BLaER1 (cell line): ENCODE measurements at regions not wholly inside any gene's neighbourhood (a gene's known extent, or its start where the extent isn't known, plus 50 kb on each side); places are given as distances from the start of the nearest gene placed in this dataset.

Experiments
- H3K27ac ChIP-seq: shearing (Covaris generic); formaldehyde crosslinking; 2 replicates; pipeline ENCODE4 v1.8.1; 2022
- H3K27me3 ChIP-seq: shearing (Covaris generic); formaldehyde crosslinking; 2 replicates; pipeline ENCODE4 v1.8.1; 2022
- H3K36me3 ChIP-seq: shearing (Covaris generic); formaldehyde crosslinking; 2 replicates; pipeline ENCODE4 v1.8.1; 2022
- H3K4me1 ChIP-seq: shearing (Covaris generic); formaldehyde crosslinking; 2 replicates; pipeline ENCODE4 v1.8.1; 2022
- H3K4me2 ChIP-seq: shearing (Covaris generic); formaldehyde crosslinking; 2 replicates; pipeline ENCODE4 v1.8.1; 2022
- H3K4me3 ChIP-seq: shearing (Covaris generic); formaldehyde crosslinking; 2 replicates; pipeline ENCODE4 v1.8.1; 2022
- H3K9ac ChIP-seq: shearing (Covaris generic); formaldehyde crosslinking; 2 replicates; pipeline ENCODE4 v1.8.1; 2022
- H3K9me3 ChIP-seq: shearing (Covaris generic); formaldehyde crosslinking; 2 replicates; pipeline ENCODE4 v1.8.1; 2022
- H4K20me1 ChIP-seq: shearing (Covaris generic); formaldehyde crosslinking; 2 replicates; pipeline ENCODE4 v1.8.1; 2022
- Cebpa-rat ChIP-seq: shearing (Covaris generic); IDR thresholded peaks from 2 replicates; pipeline ENCODE4 v1.8.1; 2022

- no peaks in the 10 kb centered on the region for H3K9me3 ChIP-seq
- no peaks in the 10 kb centered on the region for H3K36me3 ChIP-seq
- TF ChIP-seq Cebpa-rat, result no peak
- no peaks in the 10 kb centered on the region for H3K4me1 ChIP-seq
- no peak overlapping the region for H3K4me2 ChIP-seq
- no peaks in the 10 kb centered on the region for H4K20me1 ChIP-seq
- H3K27ac ChIP-seq, result no peak overlapping the region
- H3K27me3 ChIP-seq, result no peaks in the 10 kb centered on the region
- no peak overlapping the region for H3K4me3 ChIP-seq
- no peak overlapping the region for H3K9ac ChIP-seq
Observed at GRCh38 chr2:107602801-107603200, 223.9 kb upstream of the RGPD4 start.

- Histone ChIP-seq H3K4me2 (no peak overlapping the region), H3K9me3 (no peaks in the 10 kb centered on the region), H3K4me1 (no peaks in the 10 kb centered on the region), H3K36me3 (no peaks in the 10 kb centered on the region), H3K27ac (no peak overlapping the region), H4K20me1 (no peaks in the 10 kb centered on the region), H3K27me3 (no peaks in the 10 kb centered on the region), H3K4me3 (no peak overlapping the region), H3K9ac (no peak overlapping the region)
- no peak for TF ChIP-seq Cebpa-rat
Observed at GRCh38 chr2:107607054-107607453, 219.6 kb upstream of the RGPD4 start.

- Histone ChIP-seq H3K27ac (no peak overlapping the region), H3K9ac (no peak overlapping the region), H3K27me3 (no peaks in the 10 kb centered on the region), H3K4me2 (no peak overlapping the region), H3K4me3 (no peak overlapping the region), H3K4me1 (no peaks in the 10 kb centered on the region), H3K36me3 (no peaks in the 10 kb centered on the region), H4K20me1 (no peaks in the 10 kb centered on the region), H3K9me3 (no peaks in the 10 kb centered on the region)
- TF ChIP-seq Cebpa-rat, result no peak
Observed at GRCh38 chr2:107607473-107607872, 219.2 kb upstream of the RGPD4 start.

GRCh38 chr2:107615039-107615438 lies 211.7 kb upstream of the RGPD4 start:
- Histone ChIP-seq H3K27ac (no peak overlapping the region), H3K36me3 (no peaks in the 10 kb centered on the region), H4K20me1 (no peaks in the 10 kb centered on the region), H3K9ac (no peak overlapping the region), H3K27me3 (no peaks in the 10 kb centered on the region), H3K4me1 (no peaks in the 10 kb centered on the region), H3K9me3 (peaks cover 37% of the 10 kb centered on the region), H3K4me3 (no peak overlapping the region), H3K4me2 (no peak overlapping the region)
- no peak for TF ChIP-seq Cebpa-rat

GRCh38 chr2:107618769-107619168 lies 207.9 kb upstream of the RGPD4 start:
- no peaks in the 10 kb centered on the region for H3K36me3 ChIP-seq
- TF ChIP-seq Cebpa-rat, result no peak
- no peak overlapping the region for H3K9ac ChIP-seq
- H3K9me3 ChIP-seq, result peaks cover 50% of the 10 kb centered on the region
- H3K4me1 ChIP-seq, result no peaks in the 10 kb centered on the region
- no peak overlapping the region for H3K4me2 ChIP-seq
- no peak overlapping the region for H3K27ac ChIP-seq
- no peak overlapping the region for H3K4me3 ChIP-seq
- H3K27me3 ChIP-seq, result no peaks in the 10 kb centered on the region
- H4K20me1 ChIP-seq, result no peaks in the 10 kb centered on the region

- Histone ChIP-seq H3K4me2 (no peak overlapping the region), H4K20me1 (no peaks in the 10 kb centered on the region), H3K4me3 (no peak overlapping the region), H3K27me3 (no peaks in the 10 kb centered on the region), H3K4me1 (no peaks in the 10 kb centered on the region), H3K36me3 (no peaks in the 10 kb centered on the region), H3K9ac (no peak overlapping the region), H3K27ac (no peak overlapping the region), H3K9me3 (peaks cover 45% of the 10 kb centered on the region)
- TF ChIP-seq Cebpa-rat, result no peak
Observed at GRCh38 chr2:107621186-107622165, 205.2 kb upstream of the RGPD4 start.

GRCh38 chr2:107622741-107623310 lies 203.9 kb upstream of the RGPD4 start:
- no peaks in the 10 kb centered on the region for H3K27me3 ChIP-seq
- no peak overlapping the region for H3K4me2 ChIP-seq
- H3K4me1 ChIP-seq, result no peaks in the 10 kb centered on the region
- TF ChIP-seq Cebpa-rat, result no peak
- no peak overlapping the region for H3K4me3 ChIP-seq
- H3K9me3 ChIP-seq, result peaks cover 38% of the 10 kb centered on the region
- H3K9ac ChIP-seq, result no peak overlapping the region
- no peaks in the 10 kb centered on the region for H3K36me3 ChIP-seq
- no peaks in the 10 kb centered on the region for H4K20me1 ChIP-seq
- no peak overlapping the region for H3K27ac ChIP-seq

GRCh38 chr2:107625982-107626381 lies 200.7 kb upstream of the RGPD4 start:
- Histone ChIP-seq H4K20me1 (no peaks in the 10 kb centered on the region), H3K4me3 (no peak overlapping the region), H3K4me1 (no peaks in the 10 kb centered on the region), H3K27me3 (no peaks in the 10 kb centered on the region), H3K27ac (no peak overlapping the region), H3K9ac (no peak overlapping the region), H3K4me2 (no peak overlapping the region), H3K36me3 (no peaks in the 10 kb centered on the region), H3K9me3 (peaks cover 19% of the 10 kb centered on the region)
- no peak for TF ChIP-seq Cebpa-rat

GRCh38 chr2:107627164-107627563 lies 199.5 kb upstream of the RGPD4 start:
- peaks cover 14% of the 10 kb centered on the region for H3K9me3 ChIP-seq
- TF ChIP-seq Cebpa-rat, result no peak
- no peaks in the 10 kb centered on the region for H3K36me3 ChIP-seq
- no peaks in the 10 kb centered on the region for H3K4me1 ChIP-seq
- H3K9ac ChIP-seq, result no peak overlapping the region
- no peaks in the 10 kb centered on the region for H3K27me3 ChIP-seq
- no peaks in the 10 kb centered on the region for H4K20me1 ChIP-seq
- H3K4me2 ChIP-seq, result no peak overlapping the region
- no peak overlapping the region for H3K4me3 ChIP-seq
- no peak overlapping the region for H3K27ac ChIP-seq

GRCh38 chr2:107627926-107628325 lies 198.8 kb upstream of the RGPD4 start:
- Histone ChIP-seq H3K27ac (no peak overlapping the region), H3K27me3 (no peaks in the 10 kb centered on the region)
- TF ChIP-seq Cebpa-rat, result no peak

More at GRCh38 chr2:107627926-107628325, 198.8 kb upstream of the RGPD4 start:
- Histone ChIP-seq H3K9ac (no peak overlapping the region), H3K36me3 (no peaks in the 10 kb centered on the region), H3K4me1 (no peaks in the 10 kb centered on the region), H3K4me3 (no peak overlapping the region), H3K9me3 (peaks cover 14% of the 10 kb centered on the region), H3K4me2 (no peak overlapping the region), H4K20me1 (no peaks in the 10 kb centered on the region)
